ENCODE measurements at regions not wholly inside any gene's neighbourhood (a gene's known extent, or its start where the extent isn't known, plus 50 kb on each side); places are given as distances from the start of the nearest gene placed in this dataset.

DNA sequence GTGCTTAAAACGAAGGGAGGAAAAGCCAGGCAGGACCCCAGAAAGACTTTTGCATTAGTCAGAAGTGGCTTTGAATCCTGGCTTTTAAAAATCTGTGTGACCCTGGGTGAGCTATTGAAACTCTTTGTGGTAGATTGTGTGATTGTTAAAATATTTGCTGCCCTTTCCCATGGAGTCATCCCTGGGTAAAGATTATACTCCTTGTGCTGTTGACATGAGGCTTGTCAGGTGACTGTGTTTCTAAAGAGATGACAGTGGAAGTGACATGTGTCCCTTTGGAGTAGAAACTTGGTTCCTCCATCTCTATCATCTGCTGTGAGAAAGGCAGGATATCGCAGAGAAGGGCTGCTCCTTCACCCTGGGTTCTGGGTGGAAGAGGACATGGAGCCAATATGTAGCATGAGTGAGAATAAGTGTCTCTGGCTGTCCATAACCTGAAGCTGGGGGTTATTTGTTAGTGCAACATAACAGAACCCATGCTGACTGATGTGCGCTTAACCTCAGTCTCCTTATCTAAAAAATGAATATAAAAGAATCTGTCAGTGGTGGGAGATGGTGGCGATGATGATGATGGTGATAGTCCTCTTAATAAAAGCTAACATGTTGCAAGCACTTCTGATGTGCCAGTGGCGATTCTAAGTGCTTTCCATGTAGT lies 187.6 kb downstream of the RHOU start:
- H3K4me3 ChIP-seq, result no peak overlapping the region
- peaks cover 0 to 11% (median 0%) of the 10 kb centered on the region in 3 donors for H3K9me3 ChIP-seq
- no peaks in the 10 kb centered on the region for H3K36me3 ChIP-seq
- TF ChIP-seq EP300 (IDR thresholded peaks at IDR 0.05), result no peak
- no peak for TF ChIP-seq POLR2A (IDR thresholded peaks at IDR 0.05)
- no peak for TF ChIP-seq POLR2AphosphoS5 (IDR thresholded peaks at IDR 0.05)
- TF ChIP-seq CTCF (IDR thresholded peaks at IDR 0.05), result no peak
- H3K27me3 ChIP-seq, result no peaks in the 10 kb centered on the region
- ATAC-seq, result no peak
- WGBS, 2 donors (ENCODE audit: low coverage in 1 of 2), result 89 to 94% methylated on average over 2 to 4 of the region's 5 CpGs
- no peak overlapping the region for H3K27ac ChIP-seq
- no peaks in the 10 kb centered on the region for H3K4me1 ChIP-seq

DNA sequence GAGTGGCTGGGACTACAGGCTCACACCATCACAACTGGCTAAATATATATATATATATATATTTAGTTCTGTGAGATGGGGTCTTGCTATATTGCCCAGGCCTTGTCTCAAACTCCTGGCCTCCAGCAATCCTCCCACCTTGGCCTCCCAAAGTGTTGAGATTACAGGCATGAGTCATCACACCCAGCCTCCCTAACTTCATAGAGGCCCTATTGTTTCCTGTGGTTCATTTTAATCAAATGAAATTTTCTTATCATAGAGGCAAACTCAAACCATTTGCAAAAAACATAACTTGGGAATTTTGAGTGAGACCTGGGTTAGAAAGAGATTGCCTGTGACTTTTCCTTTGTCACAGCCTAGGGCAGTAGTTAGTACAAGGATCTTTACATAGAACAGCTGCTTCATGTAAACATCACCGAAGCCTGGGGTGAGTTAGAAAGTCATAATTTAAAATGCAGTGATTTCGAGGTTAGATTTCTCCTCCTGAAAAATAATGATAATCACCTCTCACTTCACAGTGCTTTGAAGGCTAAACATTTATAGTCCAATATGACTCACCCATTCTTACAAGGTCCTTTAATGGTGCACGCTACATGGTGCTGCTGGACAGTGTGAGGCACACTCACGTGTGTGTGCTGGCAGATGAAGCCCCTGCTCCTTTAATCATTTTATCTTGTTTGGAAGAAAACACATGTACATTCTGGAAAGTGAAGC lies 188.9 kb downstream of the RHOU start:
- Histone ChIP-seq H3K9me3 (peaks cover 0 to 11% (median 0%) of the 10 kb centered on the region in 3 donors), H3K4me3 (no peak overlapping the region), H3K27me3 (no peaks in the 10 kb centered on the region), H3K36me3 (no peaks in the 10 kb centered on the region), H3K4me1 (no peaks in the 10 kb centered on the region), H3K27ac (no peak overlapping the region)
- ATAC-seq, result no peak
- TF ChIP-seq POLR2A (IDR thresholded peaks at IDR 0.05) (no peak), EP300 (IDR thresholded peaks at IDR 0.05) (no peak), POLR2AphosphoS5 (IDR thresholded peaks at IDR 0.05) (no peak), CTCF (IDR thresholded peaks at IDR 0.05) (no peak)
- WGBS, 2 donors (ENCODE audit: low coverage in 1 of 2), result 17 to 51% methylated on average over 4 of the region's 4 CpGs

GRCh38 chr1:228925691-228926090 lies 190.4 kb downstream of the RHOU start:
- no peak for ATAC-seq
- Histone ChIP-seq H3K36me3 (no peaks in the 10 kb centered on the region), H3K27me3 (no peaks in the 10 kb centered on the region), H3K9me3 (peaks cover 0 to 11% (median 0%) of the 10 kb centered on the region in 3 donors), H3K4me1 (no peaks in the 10 kb centered on the region), H3K4me3 (no peak overlapping the region), H3K27ac (no peak overlapping the region)
- TF ChIP-seq POLR2A (IDR thresholded peaks at IDR 0.05) (no peak), CTCF (IDR thresholded peaks at IDR 0.05) (no peak), EP300 (IDR thresholded peaks at IDR 0.05) (no peak), POLR2AphosphoS5 (IDR thresholded peaks at IDR 0.05) (no peak)
- 93 to 94% methylated on average over 2 to 3 of the region's 3 CpGs for WGBS, 2 donors (ENCODE audit: low coverage in 1 of 2)

DNA sequence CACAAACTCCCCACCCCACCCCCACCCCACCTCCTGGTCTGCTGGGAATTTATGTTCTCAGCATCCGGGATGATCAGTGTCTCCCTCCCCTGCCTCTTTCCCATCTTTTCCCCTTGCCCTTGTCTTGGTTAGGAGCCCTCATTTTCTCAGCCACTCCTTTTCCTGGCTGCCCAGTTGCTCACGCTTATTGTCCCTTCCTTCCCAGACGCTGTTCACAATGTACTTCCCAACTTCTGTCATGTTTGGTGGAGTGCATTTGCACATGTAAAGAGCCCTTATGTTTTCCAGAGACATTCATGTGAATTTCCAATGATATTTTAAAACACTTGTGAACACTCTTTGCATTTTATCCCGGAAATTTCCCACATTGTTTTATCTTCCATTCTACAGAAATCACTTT lies 192.1 kb downstream of the RHOU start:
- WGBS, 2 donors (ENCODE audit: low coverage in 1 of 2), result 61 to 82% methylated on average over 3 to 4 of the region's 4 CpGs
- TF ChIP-seq POLR2A (IDR thresholded peaks at IDR 0.05), result no peak
- no peak for TF ChIP-seq POLR2AphosphoS5 (IDR thresholded peaks at IDR 0.05)
- TF ChIP-seq EP300 (IDR thresholded peaks at IDR 0.05), result no peak
- no peak for TF ChIP-seq CTCF (IDR thresholded peaks at IDR 0.05)
- no peaks in the 10 kb centered on the region for H3K4me1 ChIP-seq
- no peak for ATAC-seq
- H3K9me3 ChIP-seq, result peaks cover 0 to 11% (median 0%) of the 10 kb centered on the region in 3 donors
- H3K4me3 ChIP-seq, result no peak overlapping the region
- no peak overlapping the region for H3K27ac ChIP-seq
- no peaks in the 10 kb centered on the region for H3K36me3 ChIP-seq
- no peaks in the 10 kb centered on the region for H3K27me3 ChIP-seq
